GM19240 (cell line): ENCODE measurements at regions not wholly inside any gene's neighbourhood (a gene's known extent, or its start where the extent isn't known, plus 50 kb on each side); places are given as distances from the start of the nearest gene placed in this dataset.
"Not testable (repeated sequence)": the region's sequence is repeated elsewhere in the genome, so short reads cannot be mapped to it uniquely, and the experiment has no call there.

ENCODE experiments used
- DNase-seq: peaks from one replicate; pipeline ENCODE4 v3.0.0; 2011; ENCODE audit warnings: low spot score; ENCODE audit not compliant: insufficient read length

- not testable (repeated sequence) for DNase-seq
Measured at GRCh38 chr4:94148052-94148451, 59.6 kb upstream of the SMARCAD1 start.

- DNase-seq: no peak
Measured at GRCh38 chr4:94152466-94152865, 55.2 kb upstream of the SMARCAD1 start.

- DNase-seq: not testable (repeated sequence)
Measured at GRCh38 chr4:94155404-94155803, 52.3 kb upstream of the SMARCAD1 start.

GRCh38 chr4:94156826-94157225, 50.8 kb upstream of the SMARCAD1 start:
- no peak for DNase-seq
